ENCODE measurements at regions not wholly inside any gene's neighbourhood (a gene's known extent, or its start where the extent isn't known, plus 50 kb on each side); places are given as distances from the start of the nearest gene placed in this dataset.

GRCh38 chr4:110271986-110272385 is 73.6 kb upstream of the ELOVL6 start:
- DNase-seq = no peak

- no peak for DNase-seq
Observed at GRCh38 chr4:110270492-110271197, 72.2 kb upstream of the ELOVL6 start.

- no peak for DNase-seq
Observed at GRCh38 chr4:110268790-110269189, 70.4 kb upstream of the ELOVL6 start.

GRCh38 chr4:110268352-110268751 is 69.9 kb upstream of the ELOVL6 start:
- no peak for DNase-seq

GRCh38 chr4:110266136-110266535 is 67.7 kb upstream of the ELOVL6 start:
- DNase-seq = no peak

GRCh38 chr4:110265001-110265400 is 66.6 kb upstream of the ELOVL6 start:
- DNase-seq = no peak

- DNase-seq = no peak
Observed at GRCh38 chr4:110260299-110260698, 61.9 kb upstream of the ELOVL6 start.

- no peak for DNase-seq
Observed at GRCh38 chr4:110250023-110250387, 51.6 kb upstream of the ELOVL6 start.

GRCh38 chr4:110248831-110249253 is 50.4 kb upstream of the ELOVL6 start:
- no peak for DNase-seq

Measured in islet precursor cell (in vitro differentiated cells).